ENCODE measurements at regions not wholly inside any gene's neighbourhood (a gene's known extent, or its start where the extent isn't known, plus 50 kb on each side); places are given as distances from the start of the nearest gene placed in this dataset.

DNA sequence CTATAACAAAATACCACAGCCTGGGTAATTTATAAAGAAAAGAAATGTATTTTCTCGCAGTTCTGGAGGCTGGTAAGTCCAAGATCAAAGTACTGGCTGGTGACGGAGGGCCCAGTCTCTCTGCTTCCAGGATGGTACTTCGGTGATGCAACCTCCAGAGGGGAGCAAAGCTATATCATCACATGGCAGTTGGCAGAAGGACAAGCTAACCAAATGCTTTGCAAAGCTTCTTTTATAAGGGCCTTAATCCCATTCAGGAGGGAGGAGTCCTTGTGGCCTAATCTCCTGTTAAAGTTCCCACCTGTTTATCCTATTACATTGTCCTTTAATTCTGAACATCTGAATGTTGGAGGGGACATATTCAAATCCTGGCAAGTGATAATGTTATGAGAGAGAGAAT is 134.1 kb upstream of the SP4 start:
- no peak for ATAC-seq (ENCODE audit: low FRiP score)
- TF ChIP-seq CTCF (IDR thresholded peaks at IDR 0.05): no peak
- DNase-seq (ENCODE audit: low spot score): no peak

- no peak for TF ChIP-seq CTCF (IDR thresholded peaks at IDR 0.05)
- DNase-seq (ENCODE audit: low spot score) (no peak), ATAC-seq (ENCODE audit: low FRiP score) (no peak)
Measured at GRCh38 chr7:21299766-21300165, 128.1 kb upstream of the SP4 start.

- ATAC-seq (ENCODE audit: low FRiP score): no peak
- no peak for TF ChIP-seq CTCF (IDR thresholded peaks at IDR 0.05)
- DNase-seq (ENCODE audit: low spot score): no peak
Measured at GRCh38 chr7:21300692-21301091, 127.2 kb upstream of the SP4 start.

DNA sequence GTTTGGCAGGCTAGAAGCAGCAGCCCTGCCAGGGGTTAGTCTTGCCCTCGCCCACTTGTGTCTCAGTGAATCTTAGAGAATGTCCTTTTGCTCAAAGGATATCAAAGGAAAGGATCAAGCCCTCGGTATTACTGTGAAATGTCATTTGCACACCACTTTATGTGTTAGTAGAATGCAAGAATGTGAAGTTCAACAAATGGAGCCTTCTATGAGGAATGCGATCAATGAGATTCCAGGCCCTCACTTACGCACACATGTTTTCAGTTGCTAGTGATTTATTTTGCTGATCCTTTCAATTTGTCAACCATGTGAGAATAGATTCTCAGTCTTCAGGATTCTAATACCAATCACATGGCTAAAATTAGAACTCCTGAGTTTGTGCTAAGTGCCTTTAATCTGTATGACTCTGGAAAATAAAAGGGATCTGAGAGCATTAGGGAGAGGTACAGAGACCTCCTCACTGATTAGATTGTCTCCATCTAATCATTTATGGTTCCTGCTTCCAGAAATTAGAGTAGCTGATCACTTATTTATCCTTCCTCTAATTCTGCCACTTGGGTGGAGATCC is 123.0 kb upstream of the SP4 start:
- DNase-seq (ENCODE audit: low spot score) (no peak), ATAC-seq (ENCODE audit: low FRiP score) (no peak)
- TF ChIP-seq CTCF (IDR thresholded peaks at IDR 0.05): no peak

DNA sequence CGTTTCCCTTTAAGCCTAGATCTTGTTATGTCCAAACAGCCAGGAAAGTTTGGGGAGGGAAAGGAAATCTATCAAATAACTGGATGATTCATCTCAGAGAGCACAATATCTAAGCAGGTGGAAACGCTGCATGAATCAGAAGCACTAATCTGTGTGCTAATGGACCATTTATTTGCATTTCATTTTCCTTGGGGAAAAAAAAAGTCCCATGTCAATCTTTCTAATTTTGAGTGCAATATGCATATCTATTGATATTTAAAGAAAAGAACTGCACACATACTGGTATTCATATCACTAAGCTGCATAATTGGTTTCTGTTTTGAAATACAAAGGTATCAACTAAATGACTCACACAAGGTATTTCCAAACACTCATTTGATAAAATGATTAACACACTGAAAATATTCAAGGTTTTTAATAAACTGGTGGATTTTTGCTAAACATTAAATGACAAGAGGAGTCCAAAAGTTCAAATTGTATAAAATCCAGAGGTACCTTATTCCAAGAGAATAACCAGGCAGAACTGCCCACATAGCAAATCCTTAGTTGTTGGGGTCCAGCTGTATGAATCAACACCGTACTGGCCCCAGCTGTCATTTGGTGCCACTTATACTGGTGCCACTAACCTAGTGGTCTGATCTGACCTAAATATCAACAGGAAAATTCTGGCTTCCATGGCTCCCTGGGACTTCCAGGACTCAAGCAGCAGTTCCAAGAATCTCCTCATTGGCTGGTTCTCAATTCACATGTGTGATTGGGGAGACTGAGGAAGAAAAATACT is 122.2 kb upstream of the SP4 start:
- no peak for TF ChIP-seq CTCF (IDR thresholded peaks at IDR 0.05)
- no peak for ATAC-seq (ENCODE audit: low FRiP score)
- no peak for DNase-seq (ENCODE audit: low spot score)

- no peak for TF ChIP-seq CTCF (IDR thresholded peaks at IDR 0.05)
- DNase-seq (ENCODE audit: low spot score): no peak
- no peak for ATAC-seq (ENCODE audit: low FRiP score)
Measured at GRCh38 chr7:21314954-21315353, 112.9 kb upstream of the SP4 start.
